Mesodermal cell (in vitro differentiated cells): ENCODE measurements at regions not wholly inside any gene's neighbourhood (a gene's known extent, or its start where the extent isn't known, plus 50 kb on each side); places are given as distances from the start of the nearest gene placed in this dataset.

Experiments
- H3K27ac ChIP-seq: 2 replicates; pipeline ENCODE4 v1.7.0; 2013; ENCODE audit warnings: mild to moderate bottlenecking, low read depth, low read length, moderate library complexity; ENCODE audit not compliant: severe bottlenecking
- H3K36me3 ChIP-seq: 2 replicates; pipeline ENCODE4 v1.7.1; 2013; ENCODE audit warnings: mild to moderate bottlenecking, low read length, moderate library complexity; ENCODE audit not compliant: control insufficient read depth, insufficient read depth
- H3K4me1 ChIP-seq: one replicate; pipeline ENCODE4 v1.7.1; 2013; ENCODE audit warnings: mild to moderate bottlenecking, low read length; ENCODE audit not compliant: insufficient read depth, control insufficient read depth, poor library complexity, severe bottlenecking
- H3K4me3 ChIP-seq: 2 replicates; pipeline ENCODE4 v1.7.0; 2013; ENCODE audit warnings: low read length, control low read depth, mild to moderate bottlenecking; ENCODE audit not compliant: insufficient read depth, poor library complexity, severe bottlenecking; ENCODE audit errors: extremely low read depth
- H3K9me3 ChIP-seq: 2 replicates; pipeline ENCODE4 v1.7.1; 2013; ENCODE audit warnings: mild to moderate bottlenecking, low read length, moderate library complexity; ENCODE audit not compliant: control insufficient read depth
- WGBS, 2 experiments: methylation state at CpG; one replicate each; pipeline ENCODE4 v1.1.5; 2013; ENCODE audit warnings: missing lambda C conversion rate in 2 of 2; ENCODE audit not compliant: insufficient coverage in 2 of 2; 5-methylcytosine and 5-hydroxymethylcytosine counted together

DNA sequence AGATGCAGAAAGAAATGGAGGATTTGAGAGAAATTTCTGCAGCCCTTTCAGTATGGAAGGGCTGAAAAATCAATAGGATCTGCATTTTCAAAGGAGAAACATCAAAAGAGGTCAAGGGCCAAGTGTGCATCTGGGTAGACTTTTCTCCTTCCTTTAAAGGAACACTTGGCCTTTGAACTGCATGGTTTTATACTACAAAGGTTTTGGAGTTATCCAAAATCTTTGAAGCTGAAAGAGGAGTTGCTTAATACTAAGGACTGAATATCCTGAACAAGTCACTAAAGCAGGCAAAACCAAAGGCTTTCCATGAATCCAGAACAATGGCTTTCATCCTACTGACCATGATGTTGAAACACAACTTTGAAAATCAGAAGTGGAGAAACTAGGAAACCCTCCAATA is 553.7 kb upstream of the LMCD1 start:
- no peak overlapping the region for H3K4me3 ChIP-seq
- H3K4me1 ChIP-seq, result no peaks in the 10 kb centered on the region
- H3K9me3 ChIP-seq, result no peaks in the 10 kb centered on the region
- no peak overlapping the region for H3K27ac ChIP-seq
- H3K36me3 ChIP-seq, result no peaks in the 10 kb centered on the region

DNA sequence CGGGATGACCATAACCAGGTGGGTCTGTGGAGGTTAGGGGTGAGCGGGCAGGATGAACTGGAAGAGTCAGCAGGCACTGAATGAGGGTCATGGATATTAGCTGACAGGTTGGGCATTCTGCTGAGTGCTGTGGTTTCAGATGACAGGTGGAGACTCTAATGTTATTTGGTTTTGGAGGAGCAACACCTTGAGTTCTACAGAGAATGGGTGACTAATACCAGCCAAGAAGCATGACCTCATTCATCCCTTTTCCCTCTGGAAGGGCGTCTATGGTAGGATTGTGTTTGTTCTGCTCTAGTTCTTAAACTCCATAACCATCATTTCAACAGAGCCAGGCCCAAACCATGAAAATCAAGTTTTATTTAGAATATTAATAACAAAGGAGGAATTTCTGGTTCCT is 550.7 kb upstream of the LMCD1 start:
- Histone ChIP-seq H3K4me3 (no peak overlapping the region), H3K27ac (no peak overlapping the region), H3K4me1 (no peaks in the 10 kb centered on the region), H3K36me3 (no peaks in the 10 kb centered on the region), H3K9me3 (no peaks in the 10 kb centered on the region)
- 93 to 94% methylated on average over 2 of the region's 3 CpGs for WGBS, 2 experiments

- Histone ChIP-seq H3K27ac (no peak overlapping the region), H3K9me3 (no peaks in the 10 kb centered on the region), H3K4me1 (no peaks in the 10 kb centered on the region), H3K36me3 (no peaks in the 10 kb centered on the region), H3K4me3 (no peak overlapping the region)
- 0% methylated on average over 1 of the region's 1 CpG for WGBS, 2 experiments
These were observed 548.1 kb upstream of the LMCD1 start for GRCh38 chr3:7953449-7954014.

DNA sequence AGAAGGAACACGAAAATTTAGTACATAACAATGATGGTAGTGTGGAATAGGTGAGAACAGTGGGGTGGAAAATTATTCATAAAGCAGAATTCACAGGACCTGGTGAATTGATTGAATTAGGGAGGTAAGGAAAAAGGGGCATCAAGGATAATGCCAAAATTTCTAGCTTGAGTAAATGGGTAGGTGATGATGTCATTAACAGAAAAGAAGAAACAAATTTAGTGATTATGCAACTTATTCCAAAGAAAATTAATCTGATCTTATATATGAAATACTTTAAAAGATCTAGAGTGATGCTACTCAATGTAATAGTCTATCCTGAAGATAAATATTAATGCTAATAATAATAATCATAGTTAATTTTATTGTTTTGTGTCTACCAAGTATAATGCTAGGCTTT is 544.6 kb upstream of the LMCD1 start:
- no peaks in the 10 kb centered on the region for H3K36me3 ChIP-seq
- WGBS, 2 experiments, result 100% methylated on average over 1 of the region's 1 CpG; no CpG with 5 or more reads in 1 of the 2 experiments
- H3K4me3 ChIP-seq, result no peak overlapping the region
- H3K4me1 ChIP-seq, result no peaks in the 10 kb centered on the region
- H3K9me3 ChIP-seq, result no peaks in the 10 kb centered on the region
- no peak overlapping the region for H3K27ac ChIP-seq

DNA sequence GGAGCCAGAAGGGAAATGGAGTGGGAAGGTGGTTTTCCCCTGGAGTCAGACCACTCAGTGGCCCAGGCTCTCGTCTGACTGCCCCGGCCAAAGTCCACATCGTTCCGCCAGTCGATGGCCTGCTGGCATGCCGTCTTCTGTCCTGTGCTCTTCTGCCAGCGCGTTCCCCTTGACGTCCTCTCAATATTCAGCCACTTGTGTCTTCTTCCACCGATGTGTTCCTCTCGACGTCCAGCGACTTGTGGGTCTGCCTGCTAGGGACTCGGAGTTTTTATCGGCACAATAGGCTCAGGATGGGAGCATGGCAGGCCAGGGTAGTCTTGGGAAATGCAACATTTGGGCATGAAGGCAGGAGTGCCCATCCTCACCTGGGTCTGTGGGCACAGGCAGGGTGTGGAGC is 542.5 kb upstream of the LMCD1 start:
- H3K27ac ChIP-seq, result no peak overlapping the region
- H3K36me3 ChIP-seq, result no peaks in the 10 kb centered on the region
- no peak overlapping the region for H3K4me3 ChIP-seq
- H3K4me1 ChIP-seq, result no peaks in the 10 kb centered on the region
- no peaks in the 10 kb centered on the region for H3K9me3 ChIP-seq
- 93 to 97% methylated on average over 12 to 15 of the region's 15 CpGs for WGBS, 2 experiments

DNA sequence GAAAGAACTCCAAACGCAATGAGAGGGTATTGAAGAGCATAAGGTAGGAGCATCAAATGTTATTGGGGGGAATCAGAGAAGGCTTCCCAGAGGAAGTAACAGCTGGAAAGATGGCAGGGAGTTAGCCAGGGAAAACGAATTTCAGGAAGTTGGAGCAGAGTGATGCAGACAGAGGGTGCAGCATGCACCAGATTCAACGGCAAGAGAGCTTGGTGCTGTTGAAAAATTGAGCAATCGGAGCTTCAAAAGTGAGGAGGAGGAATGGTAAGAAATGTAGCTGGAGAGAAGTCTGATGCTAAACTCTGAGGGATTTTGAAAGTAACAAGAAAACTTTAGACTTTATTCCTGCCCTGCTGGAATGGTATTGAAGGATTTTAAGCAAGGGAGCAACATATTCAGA is 541.0 kb upstream of the LMCD1 start:
- no peak overlapping the region for H3K4me3 ChIP-seq

GRCh38 chr3:7962301-7962700 is 539.3 kb upstream of the LMCD1 start:
- no peaks in the 10 kb centered on the region for H3K4me1 ChIP-seq
- no peaks in the 10 kb centered on the region for H3K36me3 ChIP-seq
- no peak overlapping the region for H3K4me3 ChIP-seq
- no peak overlapping the region for H3K27ac ChIP-seq
- H3K9me3 ChIP-seq, result no peaks in the 10 kb centered on the region
- WGBS, 2 experiments, result 88 to 100% methylated on average over 1 of the region's 3 CpGs

More for the DNA sequence above, 541.0 kb upstream of the LMCD1 start:
- Histone ChIP-seq H3K36me3 (no peaks in the 10 kb centered on the region), H3K4me1 (no peaks in the 10 kb centered on the region), H3K27ac (no peak overlapping the region), H3K9me3 (no peaks in the 10 kb centered on the region)
- WGBS, 2 experiments, result 89 to 91% methylated on average over 4 of the region's 4 CpGs

DNA sequence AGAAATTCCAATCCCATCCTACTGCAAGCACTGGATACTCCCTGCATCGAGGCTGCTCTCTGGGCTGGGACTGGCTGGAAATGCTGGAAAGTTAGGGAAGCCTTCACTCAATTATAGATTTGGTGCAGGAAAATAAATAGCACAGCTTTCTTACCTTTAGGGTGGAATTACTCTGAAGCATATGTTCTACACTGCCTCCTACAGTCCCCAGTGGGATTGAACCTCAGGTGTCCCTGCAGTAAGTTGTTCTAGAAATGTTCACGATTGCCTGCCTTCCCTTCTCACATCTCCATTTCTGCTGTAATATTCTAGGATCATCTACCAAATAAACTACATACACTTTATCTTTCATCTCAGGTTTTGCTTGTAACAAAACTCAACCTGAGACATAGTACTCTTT is 536.7 kb upstream of the LMCD1 start:
- WGBS, 2 experiments, result 80% methylated on average over 1 of the region's 2 CpGs; no CpG with 5 or more reads in 1 of the 2 experiments

DNA sequence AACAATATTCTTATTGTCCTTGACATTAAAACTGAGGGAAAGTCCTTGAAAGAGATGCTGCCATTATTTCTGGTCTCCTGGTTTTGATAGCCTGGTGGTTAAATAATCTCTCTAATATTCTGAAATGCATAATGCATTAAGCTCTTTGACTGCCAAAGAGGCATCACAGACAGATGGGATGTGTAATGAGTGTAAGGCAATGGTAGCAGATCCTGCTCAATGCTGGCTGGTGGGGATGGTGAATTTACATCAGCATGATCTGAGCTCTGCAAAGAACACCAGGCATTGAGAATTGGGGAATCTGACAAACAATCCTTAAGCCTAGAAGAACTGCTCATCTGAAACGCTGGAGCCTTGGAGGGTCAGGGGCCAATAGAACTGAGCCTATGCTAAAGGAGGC is 528.6 kb upstream of the LMCD1 start:
- no peaks in the 10 kb centered on the region for H3K36me3 ChIP-seq
- H3K27ac ChIP-seq, result no peak overlapping the region
- no peaks in the 10 kb centered on the region for H3K4me1 ChIP-seq
- H3K9me3 ChIP-seq, result no peaks in the 10 kb centered on the region
- no peak overlapping the region for H3K4me3 ChIP-seq
- WGBS, 2 experiments, result 50 to 83% methylated on average over 1 of the region's 1 CpG

More for the DNA sequence above, 536.7 kb upstream of the LMCD1 start:
- Histone ChIP-seq H3K4me1 (no peaks in the 10 kb centered on the region), H3K4me3 (no peak overlapping the region), H3K36me3 (no peaks in the 10 kb centered on the region), H3K27ac (no peak overlapping the region), H3K9me3 (no peaks in the 10 kb centered on the region)

DNA sequence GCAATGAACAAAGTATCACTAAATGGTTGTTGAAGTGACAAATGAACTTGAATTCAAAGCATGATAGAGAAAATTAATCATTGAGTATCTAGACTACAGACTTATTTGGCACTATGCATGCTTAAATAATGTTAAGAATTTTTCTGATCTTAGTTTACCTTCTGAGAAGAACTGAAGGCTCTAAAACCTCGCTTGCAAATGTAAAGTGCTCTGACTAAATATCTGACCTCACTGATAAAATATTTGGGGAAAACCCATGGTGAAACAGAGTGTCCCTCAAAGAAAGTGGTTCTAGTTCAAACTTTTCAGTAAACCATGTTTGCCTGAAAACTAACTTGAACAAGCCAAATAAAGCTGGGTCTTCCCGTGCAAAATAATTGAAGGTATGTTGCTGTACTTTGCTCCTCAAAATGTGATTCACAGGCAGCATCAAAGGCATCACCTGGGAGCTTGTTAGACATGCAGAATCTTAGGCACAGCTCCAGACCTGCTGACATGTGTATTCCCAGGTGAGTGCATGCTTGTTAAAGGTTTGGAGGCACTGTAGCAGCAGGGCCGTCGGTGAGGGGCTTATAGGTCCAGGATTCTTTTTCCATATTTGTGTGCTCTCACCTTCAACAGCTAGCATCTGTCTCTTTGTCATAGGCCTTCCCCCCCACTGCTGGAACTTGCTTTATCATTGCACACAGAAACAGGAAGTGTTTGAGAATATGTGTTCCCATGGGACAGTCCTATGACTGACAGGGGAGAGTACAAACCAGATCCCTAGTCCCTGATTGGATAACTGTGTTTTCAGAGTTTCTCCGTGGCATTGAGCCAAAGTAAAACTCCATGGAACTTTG is 524.2 kb upstream of the LMCD1 start:
- 80 to 81% methylated on average over 4 of the region's 5 CpGs for WGBS, 2 experiments
- Histone ChIP-seq H3K36me3 (no peaks in the 10 kb centered on the region), H3K27ac (peak overlapping the region; percentile 23)

GRCh38 chr3:7978087-7978422 is 523.6 kb upstream of the LMCD1 start:
- Histone ChIP-seq H3K36me3 (no peaks in the 10 kb centered on the region), H3K27ac (peak overlapping the region; percentile 23), H3K4me1 (no peaks in the 10 kb centered on the region), H3K4me3 (no peak overlapping the region), H3K9me3 (no peaks in the 10 kb centered on the region)
- WGBS, 2 experiments, result 77 to 83% methylated on average over 5 to 6 of the region's 6 CpGs

More for the DNA sequence above, 524.2 kb upstream of the LMCD1 start:
- H3K4me3 ChIP-seq, result no peak overlapping the region
- no peaks in the 10 kb centered on the region for H3K9me3 ChIP-seq
- no peaks in the 10 kb centered on the region for H3K4me1 ChIP-seq
